Effector memory CD4-positive, alpha-beta T cell (primary cell): ENCODE measurements at regions not wholly inside any gene's neighbourhood (a gene's known extent, or its start where the extent isn't known, plus 50 kb on each side); places are given as distances from the start of the nearest gene placed in this dataset.

Source experiments
- DNase-seq, 3 donors: peaks; one replicate each; pipeline ENCODE4 v3.0.0-alpha.2; 2020
- H3K27ac ChIP-seq: 2 replicates; pipeline ENCODE4 v1.7.0; 2013; ENCODE audit warnings: mild to moderate bottlenecking, low read length, moderate library complexity; ENCODE audit not compliant: insufficient read depth, poor library complexity, severe bottlenecking
- H3K27me3 ChIP-seq: replicated peaks from 2 replicates; pipeline ENCODE4 v1.7.0; 2013; ENCODE audit warnings: mild to moderate bottlenecking, low read length; ENCODE audit not compliant: insufficient read depth, control insufficient read depth, poor library complexity, severe bottlenecking
- H3K36me3 ChIP-seq: 2 replicates; pipeline ENCODE4 v1.7.0; 2013; ENCODE audit warnings: mild to moderate bottlenecking, low read length, moderate library complexity; ENCODE audit not compliant: control insufficient read depth, insufficient read depth
- H3K4me1 ChIP-seq: 2 replicates; pipeline ENCODE4 v1.7.0; 2013; ENCODE audit warnings: low read length, mild to moderate bottlenecking; ENCODE audit not compliant: control insufficient read depth, insufficient read depth, poor library complexity, severe bottlenecking
- H3K4me3 ChIP-seq: 2 replicates; pipeline ENCODE4 v1.7.0; 2013; ENCODE audit warnings: low read length, low read depth, mild to moderate bottlenecking; ENCODE audit not compliant: insufficient read depth, poor library complexity, severe bottlenecking
- H3K9me3 ChIP-seq: 2 replicates; pipeline ENCODE4 v1.7.0; 2013; ENCODE audit warnings: mild to moderate bottlenecking, low read length, moderate library complexity; ENCODE audit not compliant: control insufficient read depth

GRCh38 chr3:145355206-145355605 lies 805.8 kb downstream of the PLOD2 start:
- Histone ChIP-seq H3K36me3 (no peaks in the 10 kb centered on the region), H3K9me3 (peaks cover 4% of the 10 kb centered on the region), H3K27me3 (no peaks in the 10 kb centered on the region), H3K4me3 (no peak overlapping the region), H3K27ac (no peak overlapping the region), H3K4me1 (no peaks in the 10 kb centered on the region)
- no peak for DNase-seq

- Histone ChIP-seq H3K4me1 (no peaks in the 10 kb centered on the region), H3K9me3 (peaks cover 4% of the 10 kb centered on the region), H3K27me3 (no peaks in the 10 kb centered on the region), H3K27ac (no peak overlapping the region), H3K36me3 (no peaks in the 10 kb centered on the region), H3K4me3 (no peak overlapping the region)
- no peak for DNase-seq
These were observed 803.5 kb downstream of the PLOD2 start for GRCh38 chr3:145357453-145357852.

- H3K4me1 ChIP-seq, result no peaks in the 10 kb centered on the region
- H3K27me3 ChIP-seq, result no peaks in the 10 kb centered on the region
- H3K4me3 ChIP-seq, result no peak overlapping the region
- H3K9me3 ChIP-seq, result peaks cover 4% of the 10 kb centered on the region
- H3K27ac ChIP-seq, result no peak overlapping the region
- H3K36me3 ChIP-seq, result no peaks in the 10 kb centered on the region
- DNase-seq, result no peak
These were observed 801.9 kb downstream of the PLOD2 start for GRCh38 chr3:145359040-145359439.

GRCh38 chr3:145368748-145369147 lies 792.2 kb downstream of the PLOD2 start:
- Histone ChIP-seq H3K27me3 (no peaks in the 10 kb centered on the region), H3K4me3 (no peak overlapping the region), H3K27ac (no peak overlapping the region), H3K4me1 (no peaks in the 10 kb centered on the region), H3K36me3 (no peaks in the 10 kb centered on the region), H3K9me3 (no peaks in the 10 kb centered on the region)
- no peak for DNase-seq

GRCh38 chr3:145370870-145371269 lies 790.1 kb downstream of the PLOD2 start:
- no peaks in the 10 kb centered on the region for H3K27me3 ChIP-seq
- H3K4me3 ChIP-seq, result no peak overlapping the region
- no peaks in the 10 kb centered on the region for H3K36me3 ChIP-seq
- no peak for DNase-seq
- no peak overlapping the region for H3K27ac ChIP-seq
- H3K9me3 ChIP-seq, result no peaks in the 10 kb centered on the region
- H3K4me1 ChIP-seq, result no peaks in the 10 kb centered on the region

- no peaks in the 10 kb centered on the region for H3K9me3 ChIP-seq
- no peaks in the 10 kb centered on the region for H3K27me3 ChIP-seq
- no peaks in the 10 kb centered on the region for H3K36me3 ChIP-seq
- H3K4me3 ChIP-seq, result no peak overlapping the region
- H3K27ac ChIP-seq, result no peak overlapping the region
- no peak for DNase-seq
- no peaks in the 10 kb centered on the region for H3K4me1 ChIP-seq
These were observed 783.7 kb downstream of the PLOD2 start for GRCh38 chr3:145377301-145377700.

GRCh38 chr3:145383416-145383815 lies 777.6 kb downstream of the PLOD2 start:
- H3K36me3 ChIP-seq, result no peaks in the 10 kb centered on the region
- no peak overlapping the region for H3K27ac ChIP-seq
- H3K9me3 ChIP-seq, result no peaks in the 10 kb centered on the region
- no peaks in the 10 kb centered on the region for H3K27me3 ChIP-seq
- DNase-seq, result no peak
- H3K4me1 ChIP-seq, result no peaks in the 10 kb centered on the region
- H3K4me3 ChIP-seq, result no peak overlapping the region

GRCh38 chr3:145384307-145384706 lies 776.7 kb downstream of the PLOD2 start:
- Histone ChIP-seq H3K36me3 (no peaks in the 10 kb centered on the region), H3K27ac (no peak overlapping the region), H3K4me3 (no peak overlapping the region), H3K27me3 (no peaks in the 10 kb centered on the region), H3K9me3 (no peaks in the 10 kb centered on the region), H3K4me1 (no peaks in the 10 kb centered on the region)
- DNase-seq, result no peak

- Histone ChIP-seq H3K4me3 (no peak overlapping the region), H3K27me3 (no peaks in the 10 kb centered on the region), H3K36me3 (no peaks in the 10 kb centered on the region), H3K4me1 (no peaks in the 10 kb centered on the region), H3K27ac (no peak overlapping the region), H3K9me3 (no peaks in the 10 kb centered on the region)
- no peak for DNase-seq
These were observed 773.8 kb downstream of the PLOD2 start for GRCh38 chr3:145387211-145387610.

GRCh38 chr3:145395421-145395820 lies 765.6 kb downstream of the PLOD2 start:
- Histone ChIP-seq H3K27ac (no peak overlapping the region), H3K4me1 (no peaks in the 10 kb centered on the region), H3K9me3 (no peaks in the 10 kb centered on the region), H3K36me3 (no peaks in the 10 kb centered on the region), H3K27me3 (no peaks in the 10 kb centered on the region), H3K4me3 (no peak overlapping the region)
- DNase-seq, result no peak

- no peak overlapping the region for H3K27ac ChIP-seq
- no peaks in the 10 kb centered on the region for H3K36me3 ChIP-seq
- no peaks in the 10 kb centered on the region for H3K9me3 ChIP-seq
- H3K27me3 ChIP-seq, result no peaks in the 10 kb centered on the region
- no peak for DNase-seq
- H3K4me3 ChIP-seq, result no peak overlapping the region
- no peaks in the 10 kb centered on the region for H3K4me1 ChIP-seq
These were observed 749.4 kb downstream of the PLOD2 start for GRCh38 chr3:145411605-145412004.
